Activated naive CD4-positive, alpha-beta T cell treated with anti-CD3 and anti-CD28 coated beads, Interleukin-2, amount 50 U/mL, for 16 hours (primary cell): ENCODE measurements at regions not wholly inside any gene's neighbourhood (a gene's known extent, or its start where the extent isn't known, plus 50 kb on each side); places are given as distances from the start of the nearest gene placed in this dataset.
"Not testable (repeated sequence)": the region's sequence is repeated elsewhere in the genome, so short reads cannot be mapped to it uniquely, and the experiment has no call there.

Experiments used
- DNase-seq: peaks from one replicate; pipeline ENCODE4 v3.0.0-alpha.2; 2020

GRCh38 chr7:145434811-145435210 lies 599.0 kb upstream of the TPK1 start:
- no peak for DNase-seq

- DNase-seq: no peak
Measured at GRCh38 chr7:145431834-145432233, 596.0 kb upstream of the TPK1 start.

- not testable (repeated sequence) for DNase-seq
Measured at GRCh38 chr7:145418481-145418880, 582.6 kb upstream of the TPK1 start.

GRCh38 chr7:145411066-145411465 lies 575.2 kb upstream of the TPK1 start:
- no peak for DNase-seq

GRCh38 chr7:145398758-145399157 lies 562.9 kb upstream of the TPK1 start:
- DNase-seq: no peak

GRCh38 chr7:145394126-145394525 lies 558.3 kb upstream of the TPK1 start:
- no peak for DNase-seq

- DNase-seq: no peak
Measured at GRCh38 chr7:145382762-145383161, 546.9 kb upstream of the TPK1 start.

- no peak for DNase-seq
Measured at GRCh38 chr7:145378197-145378596, 542.3 kb upstream of the TPK1 start.

- no peak for DNase-seq
Measured at GRCh38 chr7:145360511-145361100, 524.8 kb upstream of the TPK1 start.

- no peak for DNase-seq
Measured at GRCh38 chr7:145350334-145350733, 514.5 kb upstream of the TPK1 start.

GRCh38 chr7:145349452-145349851 lies 513.6 kb upstream of the TPK1 start:
- DNase-seq: not testable (repeated sequence)

- DNase-seq: no peak
Measured at GRCh38 chr7:145347271-145347670, 511.4 kb upstream of the TPK1 start.

GRCh38 chr7:145339319-145339718 lies 503.5 kb upstream of the TPK1 start:
- no peak for DNase-seq

- DNase-seq: no peak
Measured at GRCh38 chr7:145331522-145331921, 495.7 kb upstream of the TPK1 start.

- DNase-seq: no peak
Measured at GRCh38 chr7:145331076-145331475, 495.2 kb upstream of the TPK1 start.

GRCh38 chr7:145327646-145328045 lies 491.8 kb upstream of the TPK1 start:
- DNase-seq: no peak

GRCh38 chr7:145324081-145324480 lies 488.2 kb upstream of the TPK1 start:
- no peak for DNase-seq

- no peak for DNase-seq
Measured at GRCh38 chr7:145313551-145313950, 477.7 kb upstream of the TPK1 start.

GRCh38 chr7:145293754-145294153 lies 457.9 kb upstream of the TPK1 start:
- DNase-seq: no peak

- no peak for DNase-seq
Measured at GRCh38 chr7:145293228-145293701, 457.4 kb upstream of the TPK1 start.

- DNase-seq: no peak
Measured at GRCh38 chr7:145289384-145289783, 453.5 kb upstream of the TPK1 start.

GRCh38 chr7:145276118-145276517 lies 440.3 kb upstream of the TPK1 start:
- DNase-seq: no peak

- no peak for DNase-seq
Measured at GRCh38 chr7:145269418-145270161, 433.7 kb upstream of the TPK1 start.

GRCh38 chr7:145265180-145265579 lies 429.3 kb upstream of the TPK1 start:
- DNase-seq: no peak

GRCh38 chr7:145263886-145264285 lies 428.0 kb upstream of the TPK1 start:
- DNase-seq: no peak
